ENCODE measurements at regions not wholly inside any gene's neighbourhood (a gene's known extent, or its start where the extent isn't known, plus 50 kb on each side); places are given as distances from the start of the nearest gene placed in this dataset.

GRCh38 chr16:61385392-61386071, 650.7 kb downstream of the CDH8 start:
- no peak for DNase-seq (ENCODE audit: low read depth)
- no peak overlapping the region for H3K4me3 ChIP-seq (ENCODE audit: low read depth, low read length)
- TF ChIP-seq, protein P1, sequence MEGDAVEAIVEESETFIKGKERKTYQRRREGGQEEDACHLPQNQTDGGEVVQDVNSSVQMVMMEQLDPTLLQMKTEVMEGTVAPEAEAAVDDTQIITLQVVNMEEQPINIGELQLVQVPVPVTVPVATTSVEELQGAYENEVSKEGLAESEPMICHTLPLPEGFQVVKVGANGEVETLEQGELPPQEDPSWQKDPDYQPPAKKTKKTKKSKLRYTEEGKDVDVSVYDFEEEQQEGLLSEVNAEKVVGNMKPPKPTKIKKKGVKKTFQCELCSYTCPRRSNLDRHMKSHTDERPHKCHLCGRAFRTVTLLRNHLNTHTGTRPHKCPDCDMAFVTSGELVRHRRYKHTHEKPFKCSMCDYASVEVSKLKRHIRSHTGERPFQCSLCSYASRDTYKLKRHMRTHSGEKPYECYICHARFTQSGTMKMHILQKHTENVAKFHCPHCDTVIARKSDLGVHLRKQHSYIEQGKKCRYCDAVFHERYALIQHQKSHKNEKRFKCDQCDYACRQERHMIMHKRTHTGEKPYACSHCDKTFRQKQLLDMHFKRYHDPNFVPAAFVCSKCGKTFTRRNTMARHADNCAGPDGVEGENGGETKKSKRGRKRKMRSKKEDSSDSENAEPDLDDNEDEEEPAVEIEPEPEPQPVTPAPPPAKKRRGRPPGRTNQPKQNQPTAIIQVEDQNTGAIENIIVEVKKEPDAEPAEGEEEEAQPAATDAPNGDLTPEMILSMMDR (IDR thresholded peaks at IDR 0.05; ENCODE audit: control insufficient read depth, extremely low read depth, insufficient read depth), result no peak

- H3K4me3 ChIP-seq (ENCODE audit: low read depth, low read length), result no peak overlapping the region
- TF ChIP-seq, protein P1 (IDR thresholded peaks at IDR 0.05; ENCODE audit: control insufficient read depth, extremely low read depth, insufficient read depth), result no peak
- no peak for DNase-seq (ENCODE audit: low read depth)
Observed at GRCh38 chr16:61382435-61382834, 653.8 kb downstream of the CDH8 start.

DNA sequence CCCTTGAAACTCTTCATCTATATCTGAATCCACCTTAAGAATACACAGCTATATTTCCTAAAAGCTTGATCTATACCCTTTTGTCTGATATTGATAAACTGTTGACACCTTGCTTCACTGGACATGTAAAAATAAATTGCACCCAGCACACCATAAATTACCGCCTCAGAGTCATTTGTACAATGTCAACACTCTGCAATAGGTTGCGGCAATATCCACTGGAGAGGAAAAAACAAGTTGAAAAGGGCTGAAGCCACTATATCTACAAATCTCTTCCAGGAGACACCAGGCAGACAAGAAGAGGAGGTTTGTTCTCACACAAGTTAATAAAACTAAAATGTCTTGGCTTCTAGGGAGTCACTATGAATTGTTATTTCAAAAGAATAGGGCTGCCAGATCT, 656.9 kb downstream of the CDH8 start:
- DNase-seq (ENCODE audit: low read depth), result no peak
- no peak overlapping the region for H3K4me3 ChIP-seq (ENCODE audit: low read depth, low read length)
- TF ChIP-seq, protein P1 (IDR thresholded peaks at IDR 0.05; ENCODE audit: control insufficient read depth, extremely low read depth, insufficient read depth), result no peak

- TF ChIP-seq, protein P1 (IDR thresholded peaks at IDR 0.05; ENCODE audit: control insufficient read depth, extremely low read depth, insufficient read depth), result no peak
- no peak for DNase-seq (ENCODE audit: low read depth)
- no peak overlapping the region for H3K4me3 ChIP-seq (ENCODE audit: low read depth, low read length)
Observed at GRCh38 chr16:61374071-61374470, 662.2 kb downstream of the CDH8 start.

DNA sequence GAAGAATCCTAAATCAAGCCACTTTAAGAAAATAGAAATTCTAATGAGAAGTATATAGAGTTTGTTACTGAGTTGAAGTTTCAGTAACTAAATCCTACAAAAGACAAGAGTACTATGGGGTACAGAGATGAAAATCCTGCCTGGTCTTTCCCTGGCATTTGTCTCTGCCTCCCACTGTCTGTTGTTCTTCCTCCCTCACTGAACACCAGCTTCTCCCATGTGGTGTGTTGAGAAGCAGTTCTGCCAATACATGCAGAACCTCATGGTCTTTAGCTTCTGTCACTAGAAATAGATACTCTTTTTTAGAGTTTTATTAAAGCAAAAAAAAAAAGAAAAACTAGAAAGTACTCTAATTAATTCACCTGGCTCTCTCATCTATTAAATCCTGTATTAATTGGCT, 664.4 kb downstream of the CDH8 start:
- no peak for DNase-seq (ENCODE audit: low read depth)
- H3K4me3 ChIP-seq (ENCODE audit: low read depth, low read length), result no peak overlapping the region
- TF ChIP-seq, protein P1 (IDR thresholded peaks at IDR 0.05; ENCODE audit: control insufficient read depth, extremely low read depth, insufficient read depth), result no peak

GRCh38 chr16:61371388-61371787, 664.9 kb downstream of the CDH8 start:
- TF ChIP-seq, protein P1 (IDR thresholded peaks at IDR 0.05; ENCODE audit: control insufficient read depth, extremely low read depth, insufficient read depth), result no peak

DNA sequence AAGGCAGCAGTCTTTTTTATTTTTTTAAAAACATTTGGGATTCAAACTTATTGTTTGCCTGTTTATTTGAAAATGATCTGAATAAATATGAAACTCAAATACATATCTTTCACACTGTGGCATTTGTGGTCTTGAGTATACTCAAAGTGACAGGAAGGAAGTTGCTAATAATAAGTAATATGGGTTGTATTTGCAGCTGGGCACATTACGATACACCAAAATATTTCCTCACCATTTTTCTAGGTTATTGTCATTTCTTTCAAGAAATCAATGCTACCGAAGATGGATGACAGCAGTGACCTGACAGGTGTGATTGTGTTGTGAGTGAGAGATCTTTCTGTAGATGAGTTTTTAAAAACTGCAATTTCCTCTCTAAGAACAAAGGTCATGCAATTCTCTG, 665.7 kb downstream of the CDH8 start:
- DNase-seq (ENCODE audit: low read depth), result no peak
- H3K4me3 ChIP-seq (ENCODE audit: low read depth, low read length), result no peak overlapping the region
- TF ChIP-seq, protein P1 (IDR thresholded peaks at IDR 0.05; ENCODE audit: control insufficient read depth, extremely low read depth, insufficient read depth), result no peak

More at GRCh38 chr16:61371388-61371787, 664.9 kb downstream of the CDH8 start:
- no peak overlapping the region for H3K4me3 ChIP-seq (ENCODE audit: low read depth, low read length)
- no peak for DNase-seq (ENCODE audit: low read depth)

All from LNCaP clone FGC (cell line).